HG03060 (cell line): ENCODE measurements at regions not wholly inside any gene's neighbourhood (a gene's known extent, or its start where the extent isn't known, plus 50 kb on each side); places are given as distances from the start of the nearest gene placed in this dataset.
"Not testable (repeated sequence)": the region's sequence is repeated elsewhere in the genome, so short reads cannot be mapped to it uniquely, and the experiment has no call there.

Source experiments
- ATAC-seq: cut with Tn5 transposase; IDR thresholded peaks from one replicate; pipeline ENCODE4 v1.9.1; 2021; ENCODE audit warnings: low read depth, moderate number of reproducible peaks; ENCODE audit not compliant: unreplicated experiment

GRCh38 chr5:89871906-89872305, 537.6 kb downstream of the CETN3 start:
- ATAC-seq, result no peak

DNA sequence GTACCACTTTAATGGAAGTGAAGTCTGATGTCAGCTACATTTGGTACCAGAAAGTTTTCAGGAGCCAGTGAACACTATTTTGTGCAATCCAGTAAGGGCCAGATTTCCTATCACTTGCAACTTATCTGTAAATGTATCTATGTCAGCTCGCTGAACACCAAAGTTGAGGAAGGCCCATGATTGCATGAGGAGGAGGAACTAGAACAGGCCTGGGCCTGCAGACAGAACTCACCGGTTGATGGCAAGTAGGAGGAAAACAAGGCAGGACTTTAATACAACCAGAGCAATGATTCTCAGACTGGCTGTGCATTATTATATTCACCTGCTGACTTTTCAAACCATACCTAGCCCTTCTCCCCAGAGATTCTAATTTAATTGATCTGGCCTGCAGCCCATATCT, 540.2 kb downstream of the CETN3 start:
- no peak for ATAC-seq

DNA sequence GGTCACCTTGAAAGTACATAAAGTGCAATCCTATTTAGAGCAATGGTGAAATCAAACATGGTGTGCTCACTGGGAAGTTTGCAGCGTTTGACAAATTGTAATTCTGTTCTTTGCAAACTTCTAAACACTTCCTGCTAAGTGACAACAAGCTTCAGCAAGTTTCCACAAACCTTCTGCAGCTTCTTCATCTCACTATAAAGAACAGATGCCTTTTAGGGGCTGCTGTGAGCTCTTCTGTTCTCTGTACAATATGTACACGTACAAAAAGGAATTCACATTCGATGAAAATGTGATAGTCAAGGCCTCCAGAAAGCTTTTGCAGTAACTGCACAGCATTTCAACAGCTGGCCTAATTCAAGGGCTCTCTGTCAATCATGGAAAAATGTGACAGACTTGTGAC, 543.1 kb downstream of the CETN3 start:
- no peak for ATAC-seq

- ATAC-seq, result no peak
Measured at GRCh38 chr5:89864941-89865340, 544.6 kb downstream of the CETN3 start.

GRCh38 chr5:89857790-89858189, 551.8 kb downstream of the CETN3 start:
- no peak for ATAC-seq

DNA sequence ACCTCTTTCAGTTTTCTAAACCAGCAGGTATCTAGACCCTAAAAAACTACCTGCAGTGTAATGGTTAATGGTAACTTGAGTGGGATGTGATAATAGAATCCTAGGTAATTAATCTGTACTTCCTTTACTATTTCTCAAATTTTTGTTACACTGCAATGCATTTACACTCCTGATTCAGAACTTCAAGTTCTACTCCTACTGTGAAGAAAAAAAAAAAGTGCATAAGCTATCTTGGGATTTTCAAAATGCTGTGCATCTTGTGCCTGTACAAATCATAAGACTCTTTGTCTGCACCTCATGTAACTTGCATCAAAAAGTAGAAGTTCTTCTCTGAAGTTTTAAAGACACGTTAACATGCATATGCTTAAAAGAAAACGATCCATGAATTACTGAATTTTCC, 554.1 kb downstream of the CETN3 start:
- no peak for ATAC-seq

- ATAC-seq, result no peak
Measured at GRCh38 chr5:89851911-89852310, 557.6 kb downstream of the CETN3 start.

DNA sequence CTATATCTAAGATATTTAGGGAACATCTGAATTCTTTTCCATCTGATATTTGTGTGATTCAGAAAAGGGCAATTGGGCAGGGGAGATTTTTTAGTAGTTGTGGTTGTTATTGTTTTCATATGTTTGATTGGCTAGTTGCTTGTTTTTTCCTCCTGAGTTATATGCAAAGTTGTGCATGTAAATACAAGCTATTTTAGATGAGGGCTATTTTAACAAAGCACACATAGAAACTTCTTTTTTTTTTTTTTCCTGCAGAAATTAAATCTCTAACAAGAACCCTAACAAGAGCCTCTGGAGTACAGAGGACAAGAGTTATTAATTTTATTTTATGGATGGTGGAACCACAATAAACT, 559.1 kb downstream of the CETN3 start:
- ATAC-seq, result no peak

- ATAC-seq, result no peak
Measured at GRCh38 chr5:89849830-89850512, 559.6 kb downstream of the CETN3 start.

- no peak for ATAC-seq
Measured at GRCh38 chr5:89847743-89848142, 561.8 kb downstream of the CETN3 start.

DNA sequence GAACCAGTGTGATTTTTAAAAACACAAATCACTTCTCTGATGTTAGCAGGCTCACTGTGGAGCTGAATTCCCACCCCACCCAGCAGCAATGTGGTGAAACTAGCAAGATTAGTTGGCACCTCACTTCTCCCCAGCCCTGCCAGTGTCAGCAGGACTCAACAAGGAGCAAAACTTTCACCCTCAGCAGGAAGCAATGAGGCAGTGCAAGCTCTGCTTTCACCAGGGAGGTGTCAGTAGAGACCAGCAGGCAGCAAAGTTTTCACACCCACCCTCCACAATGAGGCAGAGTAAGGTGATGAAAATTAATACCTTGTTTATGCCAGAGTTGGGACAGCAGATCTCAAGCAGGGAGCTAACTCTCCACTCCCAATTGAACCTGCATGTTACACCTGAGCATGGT, 565.0 kb downstream of the CETN3 start:
- no peak for ATAC-seq

GRCh38 chr5:89842531-89842930, 567.0 kb downstream of the CETN3 start:
- no peak for ATAC-seq

- ATAC-seq, result no peak
Measured at GRCh38 chr5:89840906-89841305, 568.6 kb downstream of the CETN3 start.

DNA sequence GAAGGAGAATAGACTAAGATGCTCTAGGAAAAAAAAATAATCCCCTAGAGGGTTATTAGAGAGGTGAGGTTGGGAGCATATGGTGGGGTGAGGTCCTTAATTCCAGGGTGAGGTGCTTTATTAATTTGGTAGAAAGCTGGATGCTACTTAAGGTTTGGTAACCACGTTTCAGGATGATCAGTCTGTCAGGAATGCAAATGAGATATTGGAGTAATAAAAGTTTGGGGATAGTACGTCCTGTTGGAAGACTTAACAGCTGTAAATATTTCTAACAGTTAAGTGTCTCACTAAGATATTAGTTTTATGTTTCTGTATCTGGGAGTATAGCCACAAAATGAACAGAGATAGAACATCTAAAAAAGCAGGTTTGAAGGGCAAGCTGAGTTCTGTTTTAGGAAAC, 578.9 kb downstream of the CETN3 start:
- no peak for ATAC-seq

- no peak for ATAC-seq
Measured at GRCh38 chr5:89827960-89828359, 581.6 kb downstream of the CETN3 start.

- ATAC-seq, result no peak
Measured at GRCh38 chr5:89827359-89827758, 582.2 kb downstream of the CETN3 start.

GRCh38 chr5:89826938-89827337, 582.6 kb downstream of the CETN3 start:
- no peak for ATAC-seq

DNA sequence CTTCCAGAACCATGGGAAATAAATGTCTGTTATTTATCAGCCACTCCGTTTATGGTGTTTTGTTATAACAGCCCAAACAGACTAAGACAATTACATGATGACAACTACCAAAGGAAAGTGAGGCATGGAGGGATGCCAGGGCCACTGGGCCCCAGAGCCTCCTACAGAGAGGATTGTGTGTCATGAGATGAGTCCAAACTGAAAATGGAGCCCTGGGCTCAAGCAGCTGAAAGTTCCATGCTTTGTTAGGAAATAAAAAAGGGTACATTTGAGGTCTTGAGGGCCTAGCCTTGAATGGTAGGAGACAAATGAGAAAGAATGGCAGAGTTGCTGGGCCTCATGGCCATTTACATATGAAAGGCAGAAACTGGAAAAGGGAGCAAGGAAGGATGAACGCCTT, 586.5 kb downstream of the CETN3 start:
- ATAC-seq, result no peak

GRCh38 chr5:89817841-89818240, 591.7 kb downstream of the CETN3 start:
- ATAC-seq, result no peak

GRCh38 chr5:89816038-89816437, 593.5 kb downstream of the CETN3 start:
- ATAC-seq, result no peak

DNA sequence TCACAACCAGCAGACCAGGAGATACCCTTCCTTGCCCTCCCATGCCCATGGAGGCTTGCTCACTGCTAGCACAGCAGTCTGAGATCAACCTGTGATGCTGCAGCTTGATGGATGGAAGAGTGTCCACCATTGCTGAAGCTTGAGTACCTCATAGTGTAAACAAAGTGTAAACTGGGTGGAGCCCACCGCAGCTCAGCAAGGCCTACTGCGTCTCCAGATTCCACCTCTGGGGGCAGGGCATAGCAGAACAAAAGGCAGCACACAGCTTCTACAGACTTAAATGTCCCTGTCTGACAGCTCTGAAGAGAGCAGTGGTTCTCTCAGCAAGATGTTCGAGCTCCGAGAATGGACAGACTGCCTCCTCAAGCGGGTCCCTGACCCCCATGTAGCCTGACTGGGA, 608.8 kb downstream of the CETN3 start:
- not testable (repeated sequence) for ATAC-seq

DNA sequence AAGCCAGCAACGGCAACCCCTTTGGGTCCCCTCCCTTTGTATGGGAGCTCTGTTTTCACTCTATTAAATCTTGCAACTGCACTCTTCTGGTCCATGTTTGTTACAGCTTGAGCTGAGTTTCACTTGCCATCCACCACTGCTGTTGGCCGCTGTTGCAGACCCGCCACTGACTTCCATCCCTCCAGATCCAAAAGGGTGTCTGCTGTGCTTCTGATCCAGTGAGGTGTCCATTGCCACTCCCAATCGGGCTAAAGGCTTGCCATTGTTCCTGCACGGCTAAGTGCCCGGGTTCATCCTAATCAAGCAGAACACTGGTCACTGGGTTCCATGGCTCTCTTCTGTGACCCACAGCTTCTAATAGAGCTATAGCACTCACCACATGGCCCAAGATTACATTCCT, 615.1 kb downstream of the CETN3 start:
- not testable (repeated sequence) for ATAC-seq

- not testable (repeated sequence) for ATAC-seq
Measured at GRCh38 chr5:89779734-89780133, 629.8 kb downstream of the CETN3 start.
